ENCODE measurements at regions not wholly inside any gene's neighbourhood (a gene's known extent, or its start where the extent isn't known, plus 50 kb on each side); places are given as distances from the start of the nearest gene placed in this dataset.

GRCh38 chr9:8241201-8241600 is 441.6 kb upstream of the DMAC1 start:
- no peaks in the 10 kb centered on the region for H3K27me3 ChIP-seq (ENCODE audit: control insufficient read depth in 1 of 2, insufficient read depth in 2 of 2, low read length in 2 of 2)
- H3K36me3 ChIP-seq (ENCODE audit: control insufficient read depth in 2 of 2, insufficient read depth in 2 of 2, low read length in 1 of 2), result no peaks in the 10 kb centered on the region
- no peaks in the 10 kb centered on the region for H3K4me1 ChIP-seq (ENCODE audit: control insufficient read depth in 2 of 2, insufficient read depth in 2 of 2, low read length in 1 of 2)
- no peaks in the 10 kb centered on the region for H3K9me3 ChIP-seq (ENCODE audit: control insufficient read depth in 2 of 2, insufficient read depth in 1 of 2, low read depth in 1 of 2, low read length in 1 of 2)
- no peak overlapping the region for H3K4me3 ChIP-seq (ENCODE audit: low read depth in 1 of 2, low read length in 2 of 2)
- WGBS, 2 donors, result 42 to 58% methylated on average over 5 of the region's 5 CpGs
- no peak overlapping the region for H3K27ac ChIP-seq (ENCODE audit: low read depth in 2 of 2, low read length in 1 of 2)

GRCh38 chr9:8237096-8237495 is 437.5 kb upstream of the DMAC1 start:
- Histone ChIP-seq H3K27ac (ENCODE audit: low read depth in 2 of 2, low read length in 1 of 2) (no peak overlapping the region), H3K4me3 (ENCODE audit: low read depth in 1 of 2, low read length in 2 of 2) (no peak overlapping the region), H3K4me1 (ENCODE audit: control insufficient read depth in 2 of 2, insufficient read depth in 2 of 2, low read length in 1 of 2) (no peaks in the 10 kb centered on the region), H3K36me3 (ENCODE audit: control insufficient read depth in 2 of 2, insufficient read depth in 2 of 2, low read length in 1 of 2) (no peaks in the 10 kb centered on the region), H3K9me3 (ENCODE audit: control insufficient read depth in 2 of 2, insufficient read depth in 1 of 2, low read depth in 1 of 2, low read length in 1 of 2) (no peaks in the 10 kb centered on the region), H3K27me3 (ENCODE audit: control insufficient read depth in 1 of 2, insufficient read depth in 2 of 2, low read length in 2 of 2) (no peaks in the 10 kb centered on the region)
- 82 to 88% methylated on average over 2 of the region's 2 CpGs for WGBS, 2 donors

DNA sequence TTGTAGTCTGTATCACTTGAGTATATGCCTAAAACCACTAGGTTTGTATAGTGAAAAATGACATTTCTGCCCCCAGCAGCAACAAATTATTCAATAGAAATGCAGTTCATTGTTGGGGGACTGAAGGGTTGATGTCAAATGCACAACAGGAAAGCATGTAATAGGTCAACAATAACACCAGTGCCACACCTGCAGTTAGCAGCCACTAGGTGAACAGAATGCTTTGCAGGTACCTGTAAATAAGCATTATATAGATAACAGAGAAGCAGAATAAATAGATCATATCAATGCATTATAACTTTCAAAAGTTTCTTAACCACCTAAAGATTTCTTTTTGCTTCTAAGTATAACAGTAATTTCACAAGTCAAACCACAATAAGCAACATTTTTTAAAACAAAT is 435.9 kb upstream of the DMAC1 start:
- Histone ChIP-seq H3K27me3 (ENCODE audit: control insufficient read depth in 1 of 2, insufficient read depth in 2 of 2, low read length in 2 of 2) (no peaks in the 10 kb centered on the region), H3K9me3 (ENCODE audit: control insufficient read depth in 2 of 2, insufficient read depth in 1 of 2, low read depth in 1 of 2, low read length in 1 of 2) (no peaks in the 10 kb centered on the region), H3K36me3 (ENCODE audit: control insufficient read depth in 2 of 2, insufficient read depth in 2 of 2, low read length in 1 of 2) (no peaks in the 10 kb centered on the region), H3K27ac (ENCODE audit: low read depth in 2 of 2, low read length in 1 of 2) (no peak overlapping the region), H3K4me3 (ENCODE audit: low read depth in 1 of 2, low read length in 2 of 2) (no peak overlapping the region), H3K4me1 (ENCODE audit: control insufficient read depth in 2 of 2, insufficient read depth in 2 of 2, low read length in 1 of 2) (no peaks in the 10 kb centered on the region)

DNA sequence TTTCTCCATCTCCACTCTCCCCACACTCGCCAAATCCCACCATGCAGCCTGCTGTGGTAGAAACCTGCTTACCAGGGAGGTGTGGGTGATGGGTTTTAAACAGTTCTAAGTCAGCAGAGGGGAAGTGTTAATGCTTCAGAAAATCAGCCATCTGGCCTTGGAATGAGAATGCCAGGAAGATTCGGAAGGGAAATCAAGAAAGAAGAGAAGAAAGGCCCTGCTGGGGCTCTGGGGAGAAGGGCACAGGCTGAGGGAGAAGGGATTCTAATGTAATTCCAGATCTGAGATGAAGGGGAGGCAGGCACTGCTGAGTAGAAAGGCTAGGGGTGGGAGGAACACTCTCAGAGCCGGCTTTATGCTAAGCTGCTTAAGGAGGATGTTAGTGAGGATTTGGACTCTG is 434.7 kb upstream of the DMAC1 start:
- H3K27me3 ChIP-seq (ENCODE audit: control insufficient read depth in 1 of 2, insufficient read depth in 2 of 2, low read length in 2 of 2), result no peaks in the 10 kb centered on the region
- H3K4me1 ChIP-seq (ENCODE audit: control insufficient read depth in 2 of 2, insufficient read depth in 2 of 2, low read length in 1 of 2), result no peaks in the 10 kb centered on the region
- 76 to 83% methylated on average over 3 of the region's 3 CpGs for WGBS, 2 donors
- no peaks in the 10 kb centered on the region for H3K9me3 ChIP-seq (ENCODE audit: control insufficient read depth in 2 of 2, insufficient read depth in 1 of 2, low read depth in 1 of 2, low read length in 1 of 2)
- H3K27ac ChIP-seq (ENCODE audit: low read depth in 2 of 2, low read length in 1 of 2), result no peak overlapping the region
- no peaks in the 10 kb centered on the region for H3K36me3 ChIP-seq (ENCODE audit: control insufficient read depth in 2 of 2, insufficient read depth in 2 of 2, low read length in 1 of 2)
- no peak overlapping the region for H3K4me3 ChIP-seq (ENCODE audit: low read depth in 1 of 2, low read length in 2 of 2)

- 81 to 82% methylated on average over 2 of the region's 2 CpGs for WGBS, 2 donors
- no peak overlapping the region for H3K27ac ChIP-seq (ENCODE audit: low read depth in 2 of 2, low read length in 1 of 2)
These were observed 433.1 kb upstream of the DMAC1 start for GRCh38 chr9:8232726-8233125.

GRCh38 chr9:8229226-8229625 is 429.6 kb upstream of the DMAC1 start:
- no peaks in the 10 kb centered on the region for H3K9me3 ChIP-seq (ENCODE audit: control insufficient read depth in 2 of 2, insufficient read depth in 1 of 2, low read depth in 1 of 2, low read length in 1 of 2)
- no peak overlapping the region for H3K4me3 ChIP-seq (ENCODE audit: low read depth in 1 of 2, low read length in 2 of 2)
- no peaks in the 10 kb centered on the region for H3K27me3 ChIP-seq (ENCODE audit: control insufficient read depth in 1 of 2, insufficient read depth in 2 of 2, low read length in 2 of 2)
- 82 to 92% methylated on average over 4 of the region's 4 CpGs for WGBS, 2 donors
- no peaks in the 10 kb centered on the region for H3K4me1 ChIP-seq (ENCODE audit: control insufficient read depth in 2 of 2, insufficient read depth in 2 of 2, low read length in 1 of 2)
- no peak overlapping the region for H3K27ac ChIP-seq (ENCODE audit: low read depth in 2 of 2, low read length in 1 of 2)
- no peaks in the 10 kb centered on the region for H3K36me3 ChIP-seq (ENCODE audit: control insufficient read depth in 2 of 2, insufficient read depth in 2 of 2, low read length in 1 of 2)

More at GRCh38 chr9:8232726-8233125, 433.1 kb upstream of the DMAC1 start:
- no peaks in the 10 kb centered on the region for H3K27me3 ChIP-seq (ENCODE audit: control insufficient read depth in 1 of 2, insufficient read depth in 2 of 2, low read length in 2 of 2)
- H3K4me1 ChIP-seq (ENCODE audit: control insufficient read depth in 2 of 2, insufficient read depth in 2 of 2, low read length in 1 of 2), result no peaks in the 10 kb centered on the region
- H3K9me3 ChIP-seq (ENCODE audit: control insufficient read depth in 2 of 2, insufficient read depth in 1 of 2, low read depth in 1 of 2, low read length in 1 of 2), result no peaks in the 10 kb centered on the region
- no peak overlapping the region for H3K4me3 ChIP-seq (ENCODE audit: low read depth in 1 of 2, low read length in 2 of 2)
- H3K36me3 ChIP-seq (ENCODE audit: control insufficient read depth in 2 of 2, insufficient read depth in 2 of 2, low read length in 1 of 2), result no peaks in the 10 kb centered on the region

- Histone ChIP-seq H3K27ac (ENCODE audit: low read depth in 2 of 2, low read length in 1 of 2) (no peak overlapping the region), H3K4me1 (ENCODE audit: control insufficient read depth in 2 of 2, insufficient read depth in 2 of 2, low read length in 1 of 2) (no peaks in the 10 kb centered on the region), H3K27me3 (ENCODE audit: control insufficient read depth in 1 of 2, insufficient read depth in 2 of 2, low read length in 2 of 2) (no peaks in the 10 kb centered on the region), H3K36me3 (ENCODE audit: control insufficient read depth in 2 of 2, insufficient read depth in 2 of 2, low read length in 1 of 2) (no peaks in the 10 kb centered on the region), H3K9me3 (ENCODE audit: control insufficient read depth in 2 of 2, insufficient read depth in 1 of 2, low read depth in 1 of 2, low read length in 1 of 2) (no peaks in the 10 kb centered on the region), H3K4me3 (ENCODE audit: low read depth in 1 of 2, low read length in 2 of 2) (no peak overlapping the region)
- WGBS, 2 donors, result 64 to 65% methylated on average over 4 of the region's 4 CpGs
These were observed 424.8 kb upstream of the DMAC1 start for GRCh38 chr9:8224381-8224801.

GRCh38 chr9:8223861-8224260 is 424.3 kb upstream of the DMAC1 start:
- no peaks in the 10 kb centered on the region for H3K36me3 ChIP-seq (ENCODE audit: control insufficient read depth in 2 of 2, insufficient read depth in 2 of 2, low read length in 1 of 2)
- H3K9me3 ChIP-seq (ENCODE audit: control insufficient read depth in 2 of 2, insufficient read depth in 1 of 2, low read depth in 1 of 2, low read length in 1 of 2), result no peaks in the 10 kb centered on the region
- WGBS, 2 donors, result 76 to 82% methylated on average over 1 of the region's 1 CpG
- no peaks in the 10 kb centered on the region for H3K4me1 ChIP-seq (ENCODE audit: control insufficient read depth in 2 of 2, insufficient read depth in 2 of 2, low read length in 1 of 2)
- no peaks in the 10 kb centered on the region for H3K27me3 ChIP-seq (ENCODE audit: control insufficient read depth in 1 of 2, insufficient read depth in 2 of 2, low read length in 2 of 2)
- H3K4me3 ChIP-seq (ENCODE audit: low read depth in 1 of 2, low read length in 2 of 2), result no peak overlapping the region
- no peak overlapping the region for H3K27ac ChIP-seq (ENCODE audit: low read depth in 2 of 2, low read length in 1 of 2)

GRCh38 chr9:8221462-8221861 is 421.9 kb upstream of the DMAC1 start:
- WGBS, 2 donors, result 38 to 40% methylated on average over 4 of the region's 4 CpGs
- no peaks in the 10 kb centered on the region for H3K9me3 ChIP-seq (ENCODE audit: control insufficient read depth in 2 of 2, insufficient read depth in 1 of 2, low read depth in 1 of 2, low read length in 1 of 2)

DNA sequence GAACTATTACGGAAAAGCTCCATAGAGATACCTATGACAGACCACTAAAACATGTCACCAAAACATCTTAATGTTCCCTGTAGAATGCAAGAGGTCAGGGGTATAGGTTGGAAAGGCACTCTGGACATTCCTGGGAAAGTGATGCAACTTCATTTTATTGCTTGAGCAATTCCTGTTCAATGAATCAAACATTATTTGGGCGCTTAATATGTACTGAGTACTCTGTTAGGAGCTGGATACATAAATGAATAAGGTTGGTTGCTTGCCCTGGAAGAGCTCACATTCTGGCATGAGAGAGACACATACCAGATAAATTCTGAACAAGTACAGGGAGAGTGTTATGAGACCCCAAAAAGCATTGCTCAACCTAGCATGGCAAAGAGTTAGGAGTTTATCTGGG is 408.9 kb upstream of the DMAC1 start:
- Histone ChIP-seq H3K9me3 (ENCODE audit: control insufficient read depth in 2 of 2, insufficient read depth in 1 of 2, low read depth in 1 of 2, low read length in 1 of 2) (no peaks in the 10 kb centered on the region), H3K4me1 (ENCODE audit: control insufficient read depth in 2 of 2, insufficient read depth in 2 of 2, low read length in 1 of 2) (no peaks in the 10 kb centered on the region)
- 87 to 94% methylated on average over 2 of the region's 2 CpGs for WGBS, 2 donors

More at GRCh38 chr9:8221462-8221861, 421.9 kb upstream of the DMAC1 start:
- Histone ChIP-seq H3K4me1 (ENCODE audit: control insufficient read depth in 2 of 2, insufficient read depth in 2 of 2, low read length in 1 of 2) (no peaks in the 10 kb centered on the region), H3K27ac (ENCODE audit: low read depth in 2 of 2, low read length in 1 of 2) (no peak overlapping the region), H3K4me3 (ENCODE audit: low read depth in 1 of 2, low read length in 2 of 2) (no peak overlapping the region), H3K36me3 (ENCODE audit: control insufficient read depth in 2 of 2, insufficient read depth in 2 of 2, low read length in 1 of 2) (no peaks in the 10 kb centered on the region), H3K27me3 (ENCODE audit: control insufficient read depth in 1 of 2, insufficient read depth in 2 of 2, low read length in 2 of 2) (no peaks in the 10 kb centered on the region)

More for the DNA sequence above, 408.9 kb upstream of the DMAC1 start:
- H3K27me3 ChIP-seq (ENCODE audit: control insufficient read depth in 1 of 2, insufficient read depth in 2 of 2, low read length in 2 of 2), result peaks cover 0 to 2% of the 10 kb centered on the region in 2 donors
- H3K36me3 ChIP-seq (ENCODE audit: control insufficient read depth in 2 of 2, insufficient read depth in 2 of 2, low read length in 1 of 2), result no peaks in the 10 kb centered on the region
- no peak overlapping the region for H3K27ac ChIP-seq (ENCODE audit: low read depth in 2 of 2, low read length in 1 of 2)
- no peak overlapping the region for H3K4me3 ChIP-seq (ENCODE audit: low read depth in 1 of 2, low read length in 2 of 2)
